K562 (cell line): ENCODE measurements at regions not wholly inside any gene's neighbourhood (a gene's known extent, or its start where the extent isn't known, plus 50 kb on each side); places are given as distances from the start of the nearest gene placed in this dataset.

Source experiments
- BCLAF1 ChIP-seq, 2 experiments: fragments of 450-650 bp in 1 of 2; IDR thresholded peaks; 2 replicates each; pipeline ENCODE4 v1.6.1; 2011 to 2017; ENCODE audit warnings: low read depth in 2 of 2, antibody characterized with exemption in 1 of 2, borderline replicate concordance in 1 of 2, low read length in 1 of 2, mild to moderate bottlenecking in 1 of 2, mixed read lengths in 1 of 2; ENCODE audit not compliant: control insufficient read depth in 1 of 2
- BHLHE40 ChIP-seq: IDR thresholded peaks from 2 replicates; pipeline ENCODE4 v1.6.1; 2011; ENCODE audit warnings: low read length, improper control_type of control experiment
- CBFA2T3 ChIP-seq: fragments of 450-650 bp; IDR thresholded peaks from 2 replicates; pipeline ENCODE4 v1.6.1; 2017
- CCNT2 ChIP-seq: IDR thresholded peaks from 2 replicates; pipeline ENCODE4 v1.6.1; 2011; ENCODE audit warnings: borderline replicate concordance, low read depth, mild to moderate bottlenecking, moderate library complexity, mixed read lengths, low read length; ENCODE audit not compliant: insufficient read length; ENCODE audit errors: extremely low read depth
- CLOCK ChIP-seq: fragments of 250-450 bp; sonication (Bioruptor Pico); IDR thresholded peaks from 2 replicates; pipeline ENCODE4 v1.4.0; 2020; ENCODE audit warnings: mild to moderate bottlenecking, moderate library complexity, borderline replicate concordance
- FOS ChIP-seq: IDR thresholded peaks from 3 replicates; pipeline ENCODE4 v1.6.1; 2011; ENCODE audit not compliant: insufficient read length; ENCODE audit errors: extremely low read depth
- HMBOX1 ChIP-seq: sonication (generic); IDR thresholded peaks from 2 replicates; pipeline ENCODE4 v1.6.1; 2016
- KLF13 ChIP-seq: fragments of 450-650 bp; IDR thresholded peaks from 2 replicates; pipeline ENCODE4 v1.6.1; 2016; ENCODE audit warnings: missing genetic modification characterization, low read depth, mild to moderate bottlenecking, missing compliant biosample characterization, moderate library complexity, borderline replicate concordance
- MAZ ChIP-seq, 2 experiments: fragments of 450-650 bp in 1 of 2; sonication (generic) in 1 of 2; formaldehyde crosslinking; IDR thresholded peaks in 1 of 2; conservative IDR thresholded peaks in 1 of 2; 2 replicates each; pipeline versions ENCODE4 v1.4.0 to v1.5.0; 2020; ENCODE audit warnings: mild to moderate bottlenecking in 1 of 2, missing genetic modification reagents in 1 of 2
- MECOM ChIP-seq: fragments of 250-450 bp; sonication (Bioruptor Pico); IDR thresholded peaks from 2 replicates; pipeline ENCODE4 v1.8.0; 2022; ENCODE audit warnings: inconsistent platforms
- NCOR1 ChIP-seq: fragments of 450-650 bp; IDR thresholded peaks from 2 replicates; pipeline ENCODE4 v1.6.1; 2016; ENCODE audit warnings: mild to moderate bottlenecking, moderate library complexity
- NFE2L1 ChIP-seq: fragments of 450-650 bp; IDR thresholded peaks from 2 replicates; pipeline ENCODE4 v1.6.1; 2016; ENCODE audit warnings: missing genetic modification characterization, low read depth, mild to moderate bottlenecking, missing compliant biosample characterization, moderate library complexity, borderline replicate concordance
- RBM25 ChIP-seq: fragments of 200-400 bp; formaldehyde crosslinking; IDR thresholded peaks from 2 replicates; pipeline ENCODE4 v1.6.1; 2018; ENCODE audit warnings: low read length, low read depth, moderate library complexity; ENCODE audit not compliant: severe bottlenecking
- RHOXF2B ChIP-seq: fragments of 250-450 bp; sonication (Bioruptor Pico); conservative IDR thresholded peaks from 2 replicates; pipeline ENCODE4 v1.5.1; 2021
- SMAD4 ChIP-seq: fragments of 250-450 bp; sonication (Bioruptor Pico); conservative IDR thresholded peaks from 2 replicates; pipeline ENCODE4 v1.8.0; 2021; ENCODE audit warnings: inconsistent platforms, mild to moderate bottlenecking, moderate library complexity
- WHSC1 ChIP-seq: IDR thresholded peaks from one replicate; pipeline ENCODE4 v1.6.1; 2012; ENCODE audit warnings: low read length, control low read depth, inconsistent platforms
- ZNF146 ChIP-seq: IDR thresholded peaks from one replicate; pipeline ENCODE4 v1.6.1; 2018; ENCODE audit warnings: missing compliant biosample characterization; ENCODE audit not compliant: unreplicated experiment
- ZNF384 ChIP-seq: IDR thresholded peaks from 2 replicates; pipeline ENCODE4 v1.6.1; 2012; ENCODE audit warnings: low read depth, low read length, improper control_type of control experiment
- TF ChIP-seq, protein P1 (sequence below): fragments of 450-650 bp; IDR thresholded peaks from 2 replicates; pipeline ENCODE4 v1.6.1; 2016
- TF ChIP-seq, protein P2 (sequence below): fragments of 450-650 bp; formaldehyde crosslinking; IDR thresholded peaks from 2 replicates; pipeline ENCODE4 v1.4.0; 2020; ENCODE audit warnings: mild to moderate bottlenecking, moderate library complexity

- no peak for TF ChIP-seq FOS
- no peak for TF ChIP-seq CLOCK
- TF ChIP-seq CBFA2T3 = peak; percentile 75
- TF ChIP-seq MAZ (CRISPR knock-in tag; conservative IDR thresholded peaks at IDR 0.05 in 1 of 2, IDR thresholded peaks at IDR 0.05 in 1 of 2) = no peak
- no peak for TF ChIP-seq NFE2L1
- no peak for TF ChIP-seq BCLAF1 (IDR thresholded peaks at IDR 0.05; ENCODE audit: borderline replicate concordance in 1 of 2, control insufficient read depth in 1 of 2, low read depth in 2 of 2, low read length in 1 of 2)
- no peak for TF ChIP-seq RBM25
- TF ChIP-seq KLF13 (tag) = no peak
- TF ChIP-seq MECOM (CRISPR knock-in tag) = no peak
- TF ChIP-seq WHSC1 = no peak
- peak; percentile 23; the same call in 1 of the 2 replicates for TF ChIP-seq HMBOX1
- no peak for TF ChIP-seq CCNT2
- TF ChIP-seq BHLHE40 = no peak
- TF ChIP-seq, protein P1, sequence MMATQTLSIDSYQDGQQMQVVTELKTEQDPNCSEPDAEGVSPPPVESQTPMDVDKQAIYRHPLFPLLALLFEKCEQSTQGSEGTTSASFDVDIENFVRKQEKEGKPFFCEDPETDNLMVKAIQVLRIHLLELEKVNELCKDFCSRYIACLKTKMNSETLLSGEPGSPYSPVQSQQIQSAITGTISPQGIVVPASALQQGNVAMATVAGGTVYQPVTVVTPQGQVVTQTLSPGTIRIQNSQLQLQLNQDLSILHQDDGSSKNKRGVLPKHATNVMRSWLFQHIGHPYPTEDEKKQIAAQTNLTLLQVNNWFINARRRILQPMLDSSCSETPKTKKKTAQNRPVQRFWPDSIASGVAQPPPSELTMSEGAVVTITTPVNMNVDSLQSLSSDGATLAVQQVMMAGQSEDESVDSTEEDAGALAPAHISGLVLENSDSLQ = peak; percentile 40
- peak; percentile 77 for TF ChIP-seq NCOR1
- no peak for TF ChIP-seq ZNF384
- no peak for TF ChIP-seq ZNF146 (CRISPR knock-in tag)
- TF ChIP-seq RHOXF2B (CRISPR knock-in tag) = no peak
- TF ChIP-seq SMAD4 = peak; percentile 95
- TF ChIP-seq, protein P2, sequence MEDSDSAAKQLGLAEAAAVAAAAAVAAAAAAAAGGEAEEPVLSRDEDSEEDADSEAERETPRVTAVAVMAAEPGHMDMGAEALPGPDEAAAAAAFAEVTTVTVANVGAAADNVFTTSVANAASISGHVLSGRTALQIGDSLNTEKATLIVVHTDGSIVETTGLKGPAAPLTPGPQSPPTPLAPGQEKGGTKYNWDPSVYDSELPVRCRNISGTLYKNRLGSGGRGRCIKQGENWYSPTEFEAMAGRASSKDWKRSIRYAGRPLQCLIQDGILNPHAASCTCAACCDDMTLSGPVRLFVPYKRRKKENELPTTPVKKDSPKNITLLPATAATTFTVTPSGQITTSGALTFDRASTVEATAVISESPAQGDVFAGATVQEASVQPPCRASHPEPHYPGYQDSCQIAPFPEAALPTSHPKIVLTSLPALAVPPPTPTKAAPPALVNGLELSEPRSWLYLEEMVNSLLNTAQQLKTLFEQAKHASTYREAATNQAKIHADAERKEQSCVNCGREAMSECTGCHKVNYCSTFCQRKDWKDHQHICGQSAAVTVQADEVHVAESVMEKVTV (CRISPR knock-in tag) = no peak
Measured at GRCh38 chr5:74415695-74416102, 224.8 kb downstream of the ENC1 start (continued).
